ENCODE measurements at regions not wholly inside any gene's neighbourhood (a gene's known extent, or its start where the extent isn't known, plus 50 kb on each side); places are given as distances from the start of the nearest gene placed in this dataset.

DNA sequence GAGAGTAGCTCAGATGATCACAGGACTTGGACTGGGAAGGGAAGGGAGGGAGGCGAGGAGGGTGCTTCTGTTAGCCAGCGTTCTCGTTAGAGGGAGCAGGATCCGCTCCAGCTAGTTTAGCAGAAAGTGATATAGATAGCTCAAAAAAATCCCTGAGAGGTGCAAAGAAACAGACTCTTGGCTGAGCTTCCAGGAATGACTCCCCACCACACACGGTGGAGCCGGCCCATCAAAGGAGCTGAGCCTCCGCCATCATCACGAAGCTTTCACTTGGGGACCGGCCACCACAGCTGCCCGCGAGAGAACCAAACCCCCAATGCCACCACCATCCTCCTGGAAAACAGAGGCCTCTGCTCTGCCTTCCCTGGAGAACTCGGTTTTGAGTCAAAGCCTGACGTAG lies 124.6 kb upstream of the BCL2L14 start:
- H3K27ac Mint-ChIP-seq: no peak overlapping the region
- H3K9me3 Mint-ChIP-seq: peaks cover 0 to 5% of the 10 kb centered on the region in 2 donors
- H3K36me3 Mint-ChIP-seq: no peaks in the 10 kb centered on the region
- no peak for DNase-seq (ENCODE audit: low spot score in 2 of 2)
- no peak for ATAC-seq

DNA sequence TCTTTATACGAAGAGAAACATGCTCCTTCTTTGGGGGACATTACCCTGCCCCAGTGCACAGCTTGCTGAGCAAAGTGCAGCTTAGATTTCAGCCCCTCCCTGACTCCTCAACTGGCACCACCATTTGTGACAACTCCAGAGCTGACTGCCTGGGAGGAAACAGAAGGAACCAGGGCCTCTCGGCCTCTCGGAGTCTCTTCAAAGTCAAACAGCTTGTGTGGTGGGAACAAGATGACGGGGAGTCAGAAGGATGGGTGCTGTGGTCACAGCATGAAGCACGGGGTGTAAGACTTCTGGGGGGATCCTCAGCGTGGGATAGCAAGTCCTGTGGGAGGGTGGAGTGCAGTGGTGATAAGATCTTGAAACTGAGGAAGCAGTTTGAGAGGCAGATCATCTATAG lies 123.5 kb upstream of the BCL2L14 start:
- no peak for DNase-seq (ENCODE audit: low spot score in 2 of 2)
- no peaks in the 10 kb centered on the region for H3K36me3 Mint-ChIP-seq
- no peak overlapping the region for H3K27ac Mint-ChIP-seq
- peaks cover 0 to 5% of the 10 kb centered on the region in 2 donors for H3K9me3 Mint-ChIP-seq
- no peak for ATAC-seq

DNA sequence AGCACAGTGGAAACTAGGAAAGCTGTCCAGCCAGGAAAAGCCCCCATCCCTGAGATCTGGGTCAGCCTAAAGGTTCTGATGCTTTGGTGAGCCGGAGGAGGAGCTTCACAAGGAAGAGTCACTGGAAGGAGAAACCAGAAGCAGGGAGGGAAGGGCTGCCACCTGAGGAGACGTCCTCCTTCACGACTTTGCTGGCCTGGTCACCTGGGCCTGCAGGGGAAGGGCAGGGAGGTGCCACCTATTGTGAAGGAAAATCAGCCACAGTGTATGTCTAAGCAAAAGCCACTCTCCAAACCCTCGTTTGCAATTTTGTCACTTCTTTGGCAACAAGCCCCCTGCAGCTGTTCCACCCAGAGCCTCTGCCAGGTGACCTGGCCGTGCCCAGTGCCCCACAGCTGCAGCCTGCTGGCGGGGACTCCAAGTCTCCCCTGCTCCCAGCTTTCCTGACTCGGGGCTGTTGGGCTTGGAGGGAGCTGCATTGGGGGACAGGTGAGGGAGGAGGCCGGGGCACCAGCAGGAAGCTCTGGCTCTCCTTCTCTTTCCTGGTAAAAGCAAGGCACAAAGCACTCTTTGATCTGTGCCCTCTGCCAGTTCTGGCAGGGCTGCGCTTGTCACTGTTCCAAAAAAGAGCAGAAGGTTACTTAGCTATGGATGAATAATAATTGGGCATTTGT lies 120.9 kb upstream of the BCL2L14 start:
- DNase-seq (ENCODE audit: low spot score in 2 of 2) (no peak), ATAC-seq (no peak)
- H3K9me3 Mint-ChIP-seq: peaks cover 0 to 4% of the 10 kb centered on the region in 2 donors
- H3K27ac Mint-ChIP-seq: no peak overlapping the region
- peaks cover 0 to 14% of the 10 kb centered on the region in 2 donors for H3K36me3 Mint-ChIP-seq

DNA sequence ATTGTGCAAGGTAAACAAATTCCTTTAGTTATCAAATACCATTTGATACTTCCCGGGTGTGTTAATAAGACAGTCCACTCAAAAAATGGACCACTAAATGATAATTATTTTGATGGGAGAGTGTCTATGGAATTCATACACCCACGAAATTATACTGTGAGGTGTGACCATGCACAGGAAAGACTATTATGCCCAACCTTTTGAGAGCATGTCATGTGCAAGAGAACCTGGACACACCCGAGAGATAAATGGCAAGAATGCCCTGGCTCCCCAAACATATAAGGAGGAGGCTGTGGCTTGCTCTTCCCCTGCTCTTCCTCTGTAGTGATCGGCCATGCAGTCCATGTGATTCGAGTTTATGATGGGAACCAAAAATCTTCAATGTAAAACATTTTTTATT lies 119.5 kb upstream of the BCL2L14 start:
- Mint-ChIP-seq H3K9me3 (peaks cover 0 to 10% of the 10 kb centered on the region in 2 donors), H3K36me3 (peaks cover 5 to 22% of the 10 kb centered on the region in 2 donors), H3K27ac (no peak overlapping the region)
- no peak for ATAC-seq
- no peak for DNase-seq (ENCODE audit: low spot score in 2 of 2)

DNA sequence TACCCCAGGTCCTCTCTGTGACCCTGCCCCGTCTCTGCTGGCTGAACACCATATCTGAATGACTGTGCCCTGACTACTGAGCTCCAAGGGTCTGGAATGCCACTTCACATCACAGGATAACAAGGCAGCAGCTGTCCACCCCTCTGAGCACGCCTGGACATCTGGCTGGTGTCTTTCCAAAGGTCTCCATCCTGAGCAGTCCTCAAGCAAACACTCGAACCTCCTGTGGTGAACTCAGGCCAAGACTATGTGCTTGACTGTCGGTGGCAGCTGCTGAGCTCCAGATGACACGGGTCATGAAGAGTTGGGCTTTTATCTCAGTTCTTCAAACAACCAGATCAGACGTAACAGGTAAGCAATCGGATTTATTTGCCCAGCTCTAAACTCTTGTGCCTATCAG lies 117.2 kb upstream of the BCL2L14 start:
- Mint-ChIP-seq H3K36me3 (peaks cover 9 to 29% of the 10 kb centered on the region in 2 donors), H3K27ac (no peak overlapping the region), H3K9me3 (peaks cover 0 to 14% of the 10 kb centered on the region in 2 donors)
- DNase-seq (ENCODE audit: low spot score in 2 of 2) (no peak), ATAC-seq (no peak)

DNA sequence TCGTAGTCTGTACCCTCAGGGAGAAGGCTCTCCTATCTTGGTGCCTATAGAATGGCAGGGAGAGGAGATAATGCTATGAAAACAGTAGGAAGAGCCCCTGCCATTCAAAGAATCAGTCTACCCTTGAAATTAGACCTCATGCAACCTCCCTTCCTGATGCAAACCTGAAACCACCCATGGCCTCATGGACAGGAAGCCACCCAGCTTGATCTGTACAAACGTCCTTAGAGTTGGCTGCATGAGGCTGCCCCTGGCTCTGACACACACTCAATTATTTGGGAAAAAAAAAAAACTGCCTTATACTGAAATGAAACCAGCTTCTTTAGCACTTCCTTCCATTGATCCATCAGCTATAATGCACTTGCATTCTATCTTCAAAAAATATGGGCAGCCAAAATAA lies 116.6 kb upstream of the BCL2L14 start:
- DNase-seq (ENCODE audit: low spot score in 2 of 2): no peak
- peak overlapping the region in 1 of 2 donors; percentile 17 for H3K27ac Mint-ChIP-seq
- no peak for ATAC-seq
- H3K36me3 Mint-ChIP-seq: peaks cover 9 to 29% of the 10 kb centered on the region in 2 donors
- peaks cover 0 to 14% of the 10 kb centered on the region in 2 donors for H3K9me3 Mint-ChIP-seq

DNA sequence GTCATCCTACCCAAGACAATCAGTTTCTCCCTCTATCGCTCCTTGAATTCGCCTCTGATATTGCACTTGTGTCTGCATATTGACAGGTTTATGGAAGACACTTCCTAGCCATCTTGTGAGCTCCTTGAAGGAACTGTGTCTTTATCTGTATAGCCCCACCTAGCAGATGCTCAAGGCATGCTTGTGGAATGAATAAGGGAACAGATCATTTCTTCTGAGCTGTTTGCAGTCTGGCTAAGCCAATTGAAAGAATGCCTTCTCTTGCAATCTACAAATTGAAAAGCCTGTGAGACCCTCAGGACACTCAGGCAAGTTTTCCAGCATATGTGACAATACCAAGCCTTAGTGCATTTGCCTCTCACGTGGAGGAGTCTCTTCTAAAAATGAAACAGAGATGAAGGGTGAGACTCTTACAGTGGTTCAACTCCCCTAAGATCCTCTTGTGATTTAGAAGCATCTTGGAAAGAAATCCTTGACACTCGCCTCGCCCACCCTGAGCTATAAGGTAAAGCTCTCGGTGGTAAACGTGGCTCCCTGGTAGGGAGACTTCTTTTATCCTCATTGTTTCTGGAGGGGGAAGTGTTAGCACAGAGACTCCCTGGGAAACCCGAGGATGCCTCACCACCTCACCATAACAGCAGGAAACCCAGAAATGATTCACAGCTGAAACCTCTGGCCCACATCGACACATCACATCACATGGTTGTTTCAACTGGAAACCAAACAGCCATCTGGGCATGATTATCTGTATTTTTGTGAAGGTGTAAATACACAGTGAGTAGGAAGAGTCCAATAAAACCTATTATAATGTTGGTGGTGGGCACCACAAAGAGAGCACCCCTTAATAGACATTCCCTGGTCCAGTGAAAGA lies 112.3 kb upstream of the BCL2L14 start:
- peaks cover 0 to 16% of the 10 kb centered on the region in 2 donors for H3K9me3 Mint-ChIP-seq
- DNase-seq (ENCODE audit: low spot score in 2 of 2) (peak; percentile 63 to 64), ATAC-seq (peak; percentile 96 to 98)
- peaks cover 9 to 53% of the 10 kb centered on the region in 2 donors for H3K36me3 Mint-ChIP-seq
- peak overlapping the region; percentile 84 to 98 for H3K27ac Mint-ChIP-seq

DNA sequence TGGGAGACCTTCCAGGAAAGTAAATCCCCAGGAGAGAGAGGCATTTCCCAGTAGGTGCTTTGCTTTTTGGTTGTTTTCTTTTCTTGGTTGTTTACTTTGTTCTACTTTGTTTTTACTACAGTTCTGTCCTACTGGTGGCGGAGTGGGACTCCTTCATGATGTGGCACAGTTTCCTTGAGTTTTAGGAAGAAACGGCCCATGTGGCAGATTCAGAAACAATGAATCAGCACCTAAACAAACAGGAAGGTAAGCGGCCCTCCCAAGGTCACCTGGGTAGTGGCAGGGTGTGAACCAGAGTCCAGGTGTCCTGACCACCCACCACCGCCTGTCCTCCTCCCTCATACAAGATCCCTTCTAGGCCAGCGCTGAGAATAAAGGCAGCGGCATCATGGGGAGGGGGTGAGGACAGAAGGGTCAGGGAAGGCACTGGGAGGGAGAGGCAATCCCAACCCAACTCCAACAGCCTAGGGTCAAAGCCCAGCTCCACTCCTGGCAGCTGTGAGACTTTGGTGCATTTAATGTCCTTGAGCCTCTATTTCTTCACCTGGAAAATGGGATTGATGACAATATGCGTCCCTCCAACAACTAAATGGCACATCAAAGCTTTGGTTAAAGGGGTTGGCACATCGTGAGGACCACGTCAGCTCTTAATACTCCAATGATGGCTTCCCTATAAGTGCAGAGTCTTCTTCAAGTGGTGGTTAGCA lies 111.5 kb upstream of the BCL2L14 start:
- Mint-ChIP-seq H3K36me3 (peaks cover 9 to 51% of the 10 kb centered on the region in 2 donors), H3K9me3 (peaks cover 0 to 16% of the 10 kb centered on the region in 2 donors), H3K27ac (peak overlapping the region; percentile 84 to 98)
- no peak for DNase-seq (ENCODE audit: low spot score in 2 of 2)
- ATAC-seq: peak; percentile 9 to 27

DNA sequence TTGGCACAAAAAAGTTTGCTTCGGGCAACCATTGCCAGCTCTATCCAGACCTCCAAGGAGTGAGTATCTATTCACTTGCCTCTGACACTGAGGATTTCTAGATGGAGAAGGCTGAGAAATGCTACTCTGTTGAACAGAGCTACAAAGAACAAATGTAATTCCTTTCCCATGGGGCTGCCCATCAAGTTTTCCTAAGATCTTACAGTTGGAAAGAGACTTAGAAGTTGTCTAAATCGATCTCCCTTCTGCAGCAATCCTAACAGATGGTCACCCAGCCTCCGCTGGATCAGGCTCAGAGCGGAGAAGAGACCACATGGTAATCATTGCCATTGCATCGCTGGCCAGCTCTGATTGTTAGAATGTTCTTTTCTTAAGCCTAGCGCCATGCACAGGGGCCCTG lies 110.1 kb upstream of the BCL2L14 start:
- ATAC-seq (no peak), DNase-seq (ENCODE audit: low spot score in 2 of 2) (no peak)
- no peak overlapping the region for H3K27ac Mint-ChIP-seq
- H3K9me3 Mint-ChIP-seq: peaks cover 0 to 12% of the 10 kb centered on the region in 2 donors
- peaks cover 9 to 50% of the 10 kb centered on the region in 2 donors for H3K36me3 Mint-ChIP-seq

DNA sequence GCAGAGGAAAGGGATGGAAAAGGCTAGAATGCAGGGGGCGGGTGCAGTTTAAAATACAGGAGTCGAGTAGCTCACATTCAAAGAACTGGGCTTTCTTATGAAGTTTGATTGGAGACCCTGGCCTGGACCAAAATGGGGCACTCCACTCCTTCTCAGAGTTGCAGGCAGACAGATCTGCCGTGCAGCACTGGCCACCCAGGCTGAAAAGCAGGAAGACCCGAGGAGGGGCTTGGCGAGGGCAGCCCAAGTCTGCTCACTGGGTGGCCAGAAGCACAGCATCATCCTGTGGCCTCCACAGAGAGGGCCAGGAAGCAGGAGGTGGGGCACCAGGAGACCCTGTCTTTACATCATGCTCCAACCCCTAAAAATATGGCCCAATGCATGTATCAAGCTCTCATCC lies 109.1 kb upstream of the BCL2L14 start:
- no peak for ATAC-seq
- no peak for DNase-seq (ENCODE audit: low spot score in 2 of 2)
- Mint-ChIP-seq H3K27ac (peak overlapping the region in 1 of 2 donors; percentile 23), H3K36me3 (peaks cover 4 to 55% of the 10 kb centered on the region in 2 donors), H3K9me3 (peaks cover 0 to 16% of the 10 kb centered on the region in 2 donors)

DNA sequence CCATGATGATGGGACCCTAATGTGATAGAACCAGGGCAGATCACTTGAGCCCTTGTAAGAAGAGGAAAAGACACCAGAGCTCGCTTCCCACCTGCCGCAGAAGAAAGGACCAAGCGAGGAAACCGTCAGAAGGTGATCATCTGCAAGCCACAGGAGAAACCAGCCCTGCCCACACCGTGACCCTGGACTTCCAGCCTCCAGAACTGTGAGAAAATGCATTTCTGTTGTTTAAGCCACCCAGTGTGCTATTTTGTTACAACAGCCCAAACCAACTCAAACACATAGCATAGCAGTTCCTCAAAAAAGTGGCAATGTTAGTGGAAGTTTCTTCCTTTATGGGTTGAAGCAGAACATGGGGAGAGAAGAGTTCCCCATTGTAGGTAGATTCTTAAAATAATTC lies 107.9 kb upstream of the BCL2L14 start:
- Mint-ChIP-seq H3K36me3 (peaks cover 4 to 55% of the 10 kb centered on the region in 2 donors), H3K27ac (no peak overlapping the region), H3K9me3 (peaks cover 0 to 17% of the 10 kb centered on the region in 2 donors)
- DNase-seq (ENCODE audit: low spot score in 2 of 2) (no peak), ATAC-seq (no peak)

DNA sequence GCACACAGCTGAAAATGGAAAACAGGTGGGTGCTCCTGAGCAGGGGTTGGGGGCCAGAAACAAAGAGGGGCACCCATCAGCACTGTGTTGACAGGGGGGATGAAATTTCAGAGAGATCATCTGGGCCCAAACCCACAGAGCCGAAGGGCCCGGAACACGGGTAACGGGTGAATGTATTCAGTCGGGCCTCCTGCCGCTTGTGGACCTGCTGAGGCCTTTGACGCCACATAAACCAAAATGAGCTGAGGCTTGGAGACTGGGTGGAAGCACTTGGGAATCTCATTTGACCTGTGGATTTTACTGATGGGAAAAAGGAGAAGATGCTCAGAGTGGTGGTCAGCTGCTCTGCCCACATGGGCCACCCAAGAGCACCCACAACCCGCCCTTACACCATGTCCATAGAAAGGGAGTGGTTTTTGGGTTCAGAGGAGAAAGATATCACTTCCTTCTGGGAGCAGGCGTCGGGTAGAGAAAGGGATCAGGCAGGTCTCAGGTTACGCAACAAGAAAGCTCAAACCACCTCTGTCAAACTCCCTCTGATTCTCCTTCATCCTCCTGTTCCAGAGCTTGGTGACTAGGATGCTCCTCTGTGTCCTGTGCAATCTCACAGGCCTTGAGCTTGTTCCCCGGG lies 106.8 kb upstream of the BCL2L14 start:
- peaks cover 0 to 50% of the 10 kb centered on the region in 2 donors for H3K36me3 Mint-ChIP-seq
- no peak overlapping the region for H3K27ac Mint-ChIP-seq
- DNase-seq (ENCODE audit: low spot score in 2 of 2) (no peak), ATAC-seq (no peak)
- H3K9me3 Mint-ChIP-seq: peaks cover 0 to 13% of the 10 kb centered on the region in 2 donors

DNA sequence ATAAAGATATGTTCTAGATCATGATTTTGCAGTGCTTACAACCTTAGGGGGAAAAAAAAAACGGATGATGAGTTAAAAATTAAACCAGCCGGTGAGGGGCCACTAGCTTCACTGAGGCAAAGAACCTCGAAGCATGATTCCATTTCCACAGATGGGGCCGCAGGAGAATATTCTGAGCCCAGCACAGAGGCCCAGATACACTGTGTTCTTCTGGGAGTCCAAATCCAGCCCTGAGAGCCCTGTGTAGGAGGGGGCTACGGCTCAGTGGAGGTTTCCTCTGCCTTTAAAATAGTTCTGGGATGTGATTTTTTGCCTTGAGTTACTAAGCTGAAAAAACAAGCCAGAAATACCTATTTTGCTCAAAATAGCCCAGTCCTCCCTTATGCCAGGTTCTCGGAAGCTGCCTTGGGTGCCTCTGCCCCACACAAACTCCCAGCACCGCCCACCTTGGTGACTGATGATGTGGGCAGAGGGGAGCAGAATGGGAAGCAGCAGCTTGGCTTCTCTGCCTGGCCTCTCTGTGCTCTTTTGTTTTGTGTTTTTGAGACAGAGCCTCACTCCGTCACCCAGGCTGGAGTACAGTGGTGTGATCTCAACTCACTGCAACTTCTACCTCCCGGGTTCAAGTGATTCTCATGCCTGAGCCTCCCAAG lies 105.4 kb upstream of the BCL2L14 start:
- DNase-seq (ENCODE audit: low spot score in 2 of 2) (no peak), ATAC-seq (no peak)
- peaks cover 0 to 46% of the 10 kb centered on the region in 2 donors for H3K36me3 Mint-ChIP-seq
- H3K9me3 Mint-ChIP-seq: peaks cover 0 to 15% of the 10 kb centered on the region in 2 donors
- H3K27ac Mint-ChIP-seq: no peak overlapping the region

DNA sequence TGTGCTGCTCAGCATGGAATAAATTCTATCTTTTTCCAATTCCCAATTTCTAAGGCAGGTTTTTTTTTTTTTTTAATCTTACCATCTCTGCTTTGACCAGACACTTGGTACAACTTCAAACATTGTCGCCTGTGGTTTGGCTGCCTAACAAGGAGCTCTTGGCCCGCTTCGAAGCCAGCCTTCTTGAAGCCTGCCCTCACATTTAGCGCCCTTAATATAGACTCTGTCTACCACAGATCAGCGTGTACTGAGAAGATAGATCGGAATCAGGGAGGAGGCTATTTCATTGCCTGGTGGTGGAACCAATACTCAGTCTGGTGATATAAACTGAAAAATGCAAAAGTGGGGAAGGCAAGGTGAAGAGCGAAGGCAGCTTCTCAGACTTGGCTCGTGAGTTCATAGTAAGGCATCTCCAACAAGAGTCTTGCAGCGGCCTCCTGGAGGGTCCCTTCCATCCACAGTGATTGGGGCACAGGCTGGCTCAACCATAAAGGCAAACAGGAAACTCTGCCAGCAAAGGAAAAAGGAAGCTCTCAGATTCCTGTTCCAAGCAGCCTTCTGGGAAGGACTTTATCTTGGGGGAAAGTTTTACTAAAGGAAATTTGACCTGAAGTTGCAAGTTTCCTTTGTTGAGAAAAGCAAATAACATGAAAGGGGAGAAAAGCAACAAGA lies 103.2 kb upstream of the BCL2L14 start:
- ATAC-seq: no peak
- H3K27ac Mint-ChIP-seq: no peak overlapping the region
- DNase-seq (ENCODE audit: low spot score in 2 of 2): no peak
- peaks cover 5 to 46% of the 10 kb centered on the region in 2 donors for H3K36me3 Mint-ChIP-seq
- peaks cover 0 to 22% of the 10 kb centered on the region in 2 donors for H3K9me3 Mint-ChIP-seq

DNA sequence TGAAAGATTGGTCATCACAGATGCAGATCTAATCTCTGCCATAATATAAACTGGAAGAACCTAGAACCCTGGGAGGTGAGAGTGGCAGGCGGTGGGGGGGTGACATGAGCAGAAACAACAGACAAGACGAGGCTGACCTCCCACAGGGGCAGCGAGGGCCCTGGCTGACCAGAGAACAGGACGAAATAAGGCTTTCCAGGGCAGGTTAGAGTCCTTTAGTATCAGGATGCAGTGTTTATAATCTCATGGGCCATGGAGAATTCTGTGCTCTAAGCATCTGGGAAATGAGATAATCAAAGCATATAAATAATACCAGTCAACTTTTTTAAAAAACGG lies 102.7 kb upstream of the BCL2L14 start:
- ATAC-seq (no peak), DNase-seq (ENCODE audit: low spot score in 2 of 2) (no peak)
- no peak overlapping the region for H3K27ac Mint-ChIP-seq
- H3K36me3 Mint-ChIP-seq: peaks cover 5 to 41% of the 10 kb centered on the region in 2 donors
- H3K9me3 Mint-ChIP-seq: peaks cover 0 to 22% of the 10 kb centered on the region in 2 donors

DNA sequence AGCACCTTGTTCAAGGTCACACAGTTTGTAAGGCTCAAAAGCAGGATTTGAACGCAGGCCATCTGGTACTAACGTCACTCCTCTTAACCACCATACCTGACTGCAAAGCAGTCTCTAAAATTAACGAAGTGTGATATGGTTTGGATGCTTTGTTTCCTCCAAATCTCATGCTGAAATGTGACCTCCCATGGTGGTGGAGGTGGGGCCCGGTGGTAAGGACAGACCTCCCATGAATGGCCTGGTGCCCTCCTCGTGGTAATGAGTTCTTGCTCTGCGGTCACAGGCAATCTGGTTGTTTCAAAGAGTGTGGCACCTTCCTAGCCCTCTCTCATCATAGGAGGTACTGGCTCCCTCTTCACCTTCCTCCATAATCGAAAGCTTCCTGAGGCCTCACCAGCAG lies 102.2 kb upstream of the BCL2L14 start:
- peaks cover 5 to 39% of the 10 kb centered on the region in 2 donors for H3K36me3 Mint-ChIP-seq
- H3K27ac Mint-ChIP-seq: no peak overlapping the region
- DNase-seq (ENCODE audit: low spot score in 2 of 2) (no peak), ATAC-seq (no peak)
- H3K9me3 Mint-ChIP-seq: peaks cover 0 to 20% of the 10 kb centered on the region in 2 donors
